CD1c-positive myeloid dendritic cell (primary cell): ENCODE measurements at regions not wholly inside any gene's neighbourhood (a gene's known extent, or its start where the extent isn't known, plus 50 kb on each side); places are given as distances from the start of the nearest gene placed in this dataset.
"Not testable (repeated sequence)": the region's sequence is repeated elsewhere in the genome, so short reads cannot be mapped to it uniquely, and the experiment has no call there.

Experiments
- DNase-seq: peaks from one replicate; pipeline ENCODE4 v3.0.0-alpha.2; 2016; ENCODE audit errors: extremely low spot score

DNA sequence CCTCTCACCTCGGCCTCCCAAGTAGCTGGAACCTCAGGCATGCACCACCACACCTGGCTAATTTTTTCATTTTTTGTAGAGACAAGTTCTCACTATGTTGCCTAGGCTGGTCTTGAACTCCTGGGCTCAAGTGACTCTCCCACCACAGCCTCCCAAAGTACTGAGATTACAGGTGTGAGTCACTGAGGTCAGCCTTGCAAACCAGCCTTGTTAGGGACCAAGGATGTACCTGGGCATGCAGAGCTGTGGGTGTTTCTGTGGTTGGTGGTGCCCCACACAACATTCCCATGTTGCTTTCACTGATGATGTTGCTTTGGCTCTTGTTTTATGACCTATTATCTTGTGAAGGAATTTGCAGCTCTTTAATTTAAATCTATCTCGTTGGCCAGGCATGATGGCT lies 54.8 kb downstream of the OTUD1 start:
- DNase-seq = no peak

DNA sequence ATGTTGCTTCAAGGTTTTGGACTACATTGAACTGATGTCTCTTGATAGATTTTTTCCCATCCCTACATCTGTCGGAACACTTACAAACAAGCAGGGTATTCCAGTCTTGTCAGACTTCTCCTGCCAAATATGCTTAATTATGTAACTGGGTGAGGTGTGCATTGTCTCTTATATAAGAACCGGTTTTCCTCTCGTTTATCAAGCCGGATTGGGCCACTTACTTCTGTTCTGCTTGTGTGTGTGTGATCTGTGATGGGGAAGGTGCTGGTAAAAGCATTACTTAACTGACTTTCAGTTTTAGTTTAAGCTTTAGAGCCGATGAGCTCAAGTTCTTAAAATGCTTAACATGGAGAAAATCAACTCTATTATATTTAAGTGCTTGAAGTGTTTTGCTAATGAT lies 57.9 kb downstream of the OTUD1 start:
- DNase-seq = no peak

DNA sequence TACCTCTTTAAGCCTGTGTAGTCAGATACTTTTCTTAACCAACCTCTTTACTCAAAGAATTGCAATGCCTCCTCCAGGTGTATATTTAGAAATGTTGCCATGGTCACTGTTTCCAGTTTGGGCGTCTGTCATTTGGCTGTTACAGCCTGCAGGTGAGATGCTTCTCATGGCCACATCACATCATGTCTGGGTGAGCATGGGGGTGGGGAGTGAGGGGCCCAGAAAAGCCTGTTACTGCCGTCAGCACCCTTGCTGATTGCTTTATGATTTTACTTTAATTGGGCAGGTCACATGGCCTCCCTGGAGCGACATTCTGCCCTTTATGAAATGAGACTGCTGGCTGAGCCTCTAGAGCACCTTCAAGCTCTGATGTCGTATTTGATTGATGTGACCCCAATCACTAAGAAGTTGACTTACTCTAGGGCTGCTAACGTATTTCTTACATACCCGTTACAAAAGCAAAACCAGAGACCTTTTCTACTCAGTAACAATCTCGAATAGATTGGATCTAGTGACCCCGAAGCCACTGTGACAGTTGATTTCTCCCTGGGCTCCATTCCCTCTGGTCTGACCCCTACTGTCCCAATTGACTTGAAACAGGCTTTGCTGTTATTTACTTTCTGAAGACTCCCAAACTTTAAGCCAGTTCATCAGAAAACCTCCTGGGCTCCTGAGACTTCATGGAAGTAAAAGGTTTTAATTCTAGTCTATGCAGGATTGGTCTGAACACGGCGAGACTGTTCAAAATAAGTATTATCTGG lies 60.7 kb downstream of the OTUD1 start:
- DNase-seq = no peak

DNA sequence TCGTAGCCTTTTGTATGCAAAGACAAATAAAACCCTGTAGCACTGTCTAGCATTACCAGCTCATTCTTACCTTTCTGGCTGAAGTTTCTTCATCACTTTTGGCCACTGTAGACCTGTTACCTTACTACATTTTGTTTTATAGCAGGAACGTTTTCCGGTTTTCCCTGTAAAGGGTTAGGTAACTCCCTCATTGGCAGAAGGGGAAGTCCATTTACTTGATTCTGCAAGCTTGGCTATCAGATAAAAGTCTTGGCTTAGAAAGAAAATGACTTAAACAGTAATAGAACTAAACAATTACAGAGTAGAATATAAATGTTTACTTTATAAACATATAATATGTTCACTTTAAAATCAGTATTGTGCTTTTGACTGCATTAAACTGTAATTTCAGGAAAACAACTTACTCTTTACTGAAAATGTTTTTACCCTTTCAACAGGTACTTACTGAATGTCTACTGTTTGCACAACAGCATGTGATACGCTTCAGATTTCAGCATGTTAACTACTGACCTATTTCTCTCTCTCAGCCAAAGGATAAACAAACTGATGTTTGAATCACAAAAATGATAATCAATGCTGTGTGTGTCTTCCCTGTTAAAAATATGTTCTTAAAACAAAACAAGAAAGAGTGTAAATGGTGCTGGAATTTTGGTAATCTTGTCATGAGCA lies 67.1 kb downstream of the OTUD1 start:
- no peak for DNase-seq

DNA sequence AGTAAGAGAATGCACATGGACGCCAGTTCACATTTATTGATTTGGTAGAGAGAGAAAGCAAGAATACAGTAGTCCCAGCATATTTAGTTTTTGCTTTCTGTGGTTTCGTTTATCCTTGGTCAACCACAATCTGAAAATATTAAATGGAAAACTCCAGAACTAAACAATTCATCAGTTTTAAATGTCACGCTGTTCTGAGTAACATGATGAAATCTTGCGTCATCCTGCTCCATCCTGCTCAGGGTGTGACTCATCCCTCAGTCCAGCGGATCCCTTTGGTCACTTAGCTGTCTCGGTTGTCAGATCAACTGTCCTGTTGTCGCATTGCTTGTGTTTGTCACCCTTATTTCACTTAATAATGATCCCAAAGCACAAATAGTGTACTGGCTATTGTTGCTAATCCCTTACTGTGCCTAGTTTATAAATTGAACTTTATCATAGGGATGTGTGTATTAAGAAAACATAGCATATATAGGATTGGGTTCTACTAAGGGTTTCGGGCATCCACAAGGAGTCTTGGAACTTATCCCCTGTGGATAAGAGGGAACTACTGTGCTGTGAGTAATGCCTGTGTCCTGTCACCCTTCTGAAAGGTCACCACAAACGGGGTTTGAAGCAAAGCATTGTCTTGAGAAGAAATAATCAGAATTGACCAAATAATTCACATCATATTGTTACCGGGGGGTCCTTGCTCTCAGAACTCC lies 73.6 kb downstream of the OTUD1 start:
- peak; percentile 78 for DNase-seq

DNA sequence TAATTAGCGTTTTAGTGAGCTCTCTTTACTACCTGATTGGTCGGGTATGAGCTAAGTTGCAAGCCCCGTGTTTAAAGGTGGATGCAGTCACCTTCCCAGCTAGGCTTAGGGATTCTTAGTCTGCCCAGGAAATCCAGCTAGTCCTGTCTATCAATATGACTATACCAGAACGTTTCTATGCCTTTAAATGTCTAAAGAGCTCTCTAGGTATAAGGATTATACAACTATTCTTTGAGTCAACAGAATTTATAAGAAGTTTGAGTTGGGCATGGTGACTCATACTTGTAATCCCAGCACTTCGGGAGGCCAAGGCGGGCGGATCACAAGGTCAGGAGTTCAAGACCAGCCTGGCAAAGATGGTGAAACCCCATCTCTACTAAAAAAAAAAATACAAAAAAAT lies 74.7 kb downstream of the OTUD1 start:
- not testable (repeated sequence) for DNase-seq

DNA sequence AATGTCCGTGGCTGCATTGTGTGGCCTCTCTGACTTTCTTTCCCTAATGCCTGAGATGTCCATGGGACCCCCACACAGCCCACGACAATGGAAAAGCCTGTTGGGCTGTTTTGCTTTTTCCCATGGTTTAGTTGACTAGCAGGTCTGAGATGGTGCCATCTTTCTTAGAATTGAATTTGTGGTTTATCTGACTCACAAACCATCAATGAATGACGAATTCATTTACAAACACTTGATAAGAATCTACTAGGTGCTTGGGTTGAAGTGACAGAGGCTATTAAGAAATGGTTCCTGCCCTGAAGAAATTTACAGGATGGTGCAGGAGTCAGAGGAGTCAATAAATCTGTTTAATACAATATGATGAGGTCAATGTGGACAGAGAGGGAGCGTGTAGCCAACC lies 75.4 kb downstream of the OTUD1 start:
- no peak for DNase-seq

DNA sequence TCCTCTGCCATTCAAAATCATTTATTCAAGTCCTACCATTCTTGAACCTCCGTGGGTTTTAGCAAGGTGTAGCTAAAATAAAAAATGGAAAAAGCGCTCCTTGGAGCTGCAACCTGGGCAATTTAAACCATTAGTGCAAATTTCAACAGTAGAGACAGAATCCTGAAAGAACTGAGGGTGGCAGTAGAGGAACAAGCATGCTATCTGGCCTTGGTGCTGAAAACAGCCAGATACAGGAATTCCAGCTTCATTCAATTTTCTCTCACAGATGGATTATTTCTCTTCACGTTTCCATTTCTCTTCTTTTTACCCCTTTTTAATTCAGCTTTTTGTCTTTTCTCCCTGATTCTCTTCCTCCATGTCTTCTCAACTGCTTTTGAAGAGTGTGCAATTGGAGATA lies 77.7 kb downstream of the OTUD1 start:
- DNase-seq = peak; percentile 22

DNA sequence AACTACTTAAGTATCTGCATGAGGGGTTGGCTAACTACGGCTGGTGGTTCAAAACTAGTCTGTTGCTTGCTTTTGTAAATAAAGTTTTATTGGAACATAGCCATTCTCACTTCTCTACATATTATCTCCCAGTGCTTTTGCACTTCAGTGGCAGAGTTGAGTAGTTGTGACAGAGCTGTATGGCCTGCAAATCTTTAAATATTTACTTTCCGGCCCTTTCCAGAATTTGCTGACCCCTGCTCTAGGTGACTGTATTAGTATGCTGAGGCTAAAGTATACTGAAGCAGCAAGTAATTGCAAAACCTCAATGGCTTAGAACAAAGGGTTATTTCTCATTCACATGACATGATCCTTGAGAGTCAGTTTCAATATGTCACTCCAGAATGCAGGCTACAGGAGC lies 78.3 kb downstream of the OTUD1 start:
- DNase-seq = no peak

DNA sequence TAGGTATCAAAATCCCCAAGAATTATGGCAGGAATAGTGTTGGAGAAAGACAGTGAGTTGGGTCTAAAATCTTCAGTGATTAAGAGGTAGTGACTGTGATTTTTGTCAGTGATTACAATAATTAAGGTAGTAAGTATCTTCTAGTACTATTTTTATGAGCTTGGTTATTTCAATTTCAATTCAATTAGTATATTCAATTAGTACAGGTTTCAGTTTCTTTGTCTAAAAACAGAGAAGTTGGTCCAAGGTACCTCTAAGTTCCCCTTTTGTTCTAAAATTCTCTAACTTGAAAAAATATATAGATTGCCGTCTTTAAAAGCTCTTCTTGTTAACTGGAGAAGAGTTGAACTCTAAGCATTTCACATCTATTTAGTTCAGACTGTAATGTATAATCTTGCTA lies 82.9 kb downstream of the OTUD1 start:
- no peak for DNase-seq

DNA sequence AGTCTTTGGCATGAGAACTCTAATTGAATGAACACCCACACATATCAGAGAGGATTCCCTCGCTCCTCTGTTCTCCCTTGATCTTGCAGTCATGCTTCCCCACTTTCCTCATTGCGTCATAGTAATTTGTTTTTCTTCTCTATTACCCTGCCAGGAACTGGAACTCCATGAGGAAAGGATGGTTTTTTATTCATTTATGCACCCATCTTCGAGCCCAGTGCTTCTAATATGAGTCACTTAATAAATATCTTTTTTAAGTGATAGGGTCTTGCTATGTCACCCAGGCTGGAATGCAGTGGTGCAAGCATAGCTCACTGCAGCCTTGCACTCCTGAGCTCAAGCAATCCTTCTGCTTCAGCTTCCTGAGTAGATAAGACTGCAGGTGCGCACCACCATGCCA lies 83.5 kb downstream of the OTUD1 start:
- DNase-seq = no peak

DNA sequence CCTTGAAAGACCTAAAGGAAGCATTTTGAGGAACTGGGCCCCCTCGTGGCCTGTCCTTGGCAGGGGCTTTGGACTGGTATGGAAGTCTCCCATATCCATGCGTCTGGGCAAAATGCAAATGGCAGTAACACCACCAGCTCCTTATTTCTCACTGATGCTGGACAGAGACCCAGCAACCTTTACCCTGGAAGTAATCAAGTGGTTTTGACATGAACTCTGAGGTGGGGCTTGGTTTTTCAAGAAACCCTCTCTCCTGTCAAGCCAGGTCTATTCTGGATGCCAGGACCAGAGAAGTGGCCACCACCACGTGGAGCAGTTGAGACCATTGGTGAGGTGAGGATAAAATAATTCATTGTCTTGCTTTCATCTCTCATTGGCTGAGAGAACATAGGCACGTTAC lies 84.4 kb downstream of the OTUD1 start:
- DNase-seq = no peak

DNA sequence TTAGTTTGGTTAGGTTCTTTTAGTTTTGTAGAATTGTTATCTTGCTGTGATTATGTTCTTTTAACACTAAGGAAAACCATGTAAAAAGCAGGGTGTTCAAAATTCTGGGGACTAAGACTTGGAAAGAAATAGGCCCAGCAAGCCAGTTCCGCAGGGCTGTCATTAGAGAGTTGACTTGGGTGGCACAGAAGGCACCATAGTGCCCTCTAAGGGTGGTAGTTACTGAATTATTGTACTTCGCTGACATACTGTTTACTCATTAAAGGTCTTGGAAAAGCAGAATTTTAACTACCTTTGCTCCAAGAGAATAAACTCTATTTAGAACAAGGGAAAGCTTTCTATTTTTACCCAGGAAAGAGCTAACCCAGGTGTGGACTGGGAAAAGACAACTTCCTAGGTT lies 86.5 kb downstream of the OTUD1 start:
- peak; percentile 20 for DNase-seq

DNA sequence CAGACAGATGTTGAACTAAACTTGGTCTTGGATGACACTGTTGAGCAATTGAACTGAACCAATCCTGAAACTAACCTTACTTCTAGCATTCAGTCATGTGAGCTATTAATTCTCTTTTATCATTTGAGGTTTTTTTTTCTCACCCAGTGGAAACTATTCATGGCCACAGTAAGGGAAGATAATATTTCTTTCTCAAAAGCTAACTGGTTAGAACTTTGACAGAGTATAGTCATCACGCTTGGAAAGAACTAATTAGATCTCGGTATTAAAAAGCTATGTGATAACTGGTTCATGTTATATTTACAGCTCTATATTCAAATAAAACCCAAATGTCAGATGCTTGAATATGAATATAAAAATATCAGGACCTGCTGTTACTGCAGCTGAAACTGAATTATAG lies 89.5 kb downstream of the OTUD1 start:
- no peak for DNase-seq

DNA sequence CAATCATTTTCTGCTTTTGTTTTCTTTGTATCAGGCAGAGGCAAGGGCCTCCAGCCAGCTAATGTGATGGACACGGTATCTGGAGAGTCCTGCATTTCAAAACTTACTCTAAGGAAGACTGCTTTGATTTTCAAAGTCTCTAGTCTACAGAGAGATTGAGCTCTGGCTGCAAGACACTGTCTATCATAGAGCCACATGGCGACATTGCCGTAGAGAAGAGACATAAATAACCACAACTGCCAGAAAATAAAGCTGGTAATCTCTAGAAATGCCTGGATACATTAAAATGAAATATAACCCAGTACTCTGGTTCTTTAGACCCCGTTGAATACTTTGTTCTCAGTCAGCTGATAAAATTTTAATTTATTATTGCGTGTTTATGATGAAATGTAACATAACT lies 90.8 kb downstream of the OTUD1 start:
- DNase-seq = no peak

DNA sequence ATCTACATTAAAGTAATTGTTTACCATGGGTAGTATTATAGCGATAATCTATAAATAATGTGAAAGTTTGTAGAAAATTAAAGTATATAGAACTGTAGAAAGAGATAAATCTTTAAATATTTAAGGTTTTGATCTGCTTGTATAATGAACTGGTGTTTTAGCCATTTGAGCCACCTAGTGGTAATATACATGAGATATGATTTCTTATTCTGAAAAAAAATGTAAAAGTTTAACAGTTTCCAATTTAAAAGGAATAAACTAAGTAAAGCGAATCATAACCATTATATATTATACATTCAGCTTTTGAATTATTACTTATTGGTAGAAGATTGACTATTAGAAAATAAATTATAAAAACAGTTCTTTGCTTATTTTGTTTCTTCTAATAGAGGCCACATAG lies 91.2 kb downstream of the OTUD1 start:
- no peak for DNase-seq

DNA sequence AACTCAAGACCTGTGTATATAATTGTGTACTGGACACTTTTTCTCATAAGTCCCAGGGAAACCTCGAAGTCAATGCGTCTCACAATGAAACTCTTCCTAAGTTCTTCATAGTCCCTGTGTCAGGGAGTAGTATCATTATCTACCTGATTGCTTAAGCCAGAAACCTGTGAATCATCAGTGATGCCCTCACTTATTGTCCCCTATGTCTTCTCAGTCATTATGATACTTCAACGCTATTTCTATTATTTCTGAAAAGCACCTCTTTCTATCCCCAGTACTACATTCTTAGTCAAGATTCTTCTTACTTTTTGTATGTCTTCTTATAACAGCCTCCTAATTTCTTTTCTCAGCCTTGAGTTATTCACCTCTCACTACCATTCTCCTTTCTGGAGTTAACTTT lies 94.3 kb downstream of the OTUD1 start:
- DNase-seq = no peak

DNA sequence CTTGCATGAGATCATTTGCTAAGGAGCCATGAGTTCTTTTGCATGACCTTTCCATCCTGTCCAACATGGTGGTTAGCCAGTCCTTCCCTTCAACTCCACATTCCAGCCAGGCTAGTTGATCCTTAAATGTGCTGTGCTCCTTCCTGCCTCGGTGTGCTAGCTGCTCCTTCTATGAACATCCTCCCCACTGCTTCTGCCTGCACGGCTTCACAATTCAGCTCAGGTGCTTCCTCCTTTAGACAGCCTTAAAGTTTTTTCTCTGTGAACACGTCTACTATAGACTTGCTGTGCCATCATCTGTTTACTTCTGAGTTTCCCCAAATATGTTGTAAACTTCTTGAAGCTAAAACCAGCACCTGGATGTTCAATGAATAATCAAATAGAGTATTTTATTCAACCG lies 95.5 kb downstream of the OTUD1 start:
- DNase-seq = no peak

DNA sequence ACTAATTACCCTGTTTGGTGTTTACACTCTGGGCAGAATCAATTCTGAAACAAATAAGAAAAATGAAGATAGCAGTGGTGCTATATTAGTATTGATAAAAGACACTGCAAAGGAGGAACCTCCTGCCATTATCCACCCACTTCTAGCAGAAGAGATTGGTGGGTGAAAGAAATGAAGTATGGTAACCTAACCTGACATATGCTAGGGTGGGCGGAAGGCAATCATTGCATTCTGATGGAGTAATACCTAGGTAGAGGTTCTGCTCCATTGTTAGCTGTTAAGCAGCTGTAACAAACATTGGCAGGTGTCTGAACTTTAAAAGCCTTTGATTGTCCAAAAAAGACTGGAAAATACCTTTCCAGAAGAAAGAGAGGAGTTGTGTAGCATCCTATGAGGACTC lies 95.9 kb downstream of the OTUD1 start:
- no peak for DNase-seq

DNA sequence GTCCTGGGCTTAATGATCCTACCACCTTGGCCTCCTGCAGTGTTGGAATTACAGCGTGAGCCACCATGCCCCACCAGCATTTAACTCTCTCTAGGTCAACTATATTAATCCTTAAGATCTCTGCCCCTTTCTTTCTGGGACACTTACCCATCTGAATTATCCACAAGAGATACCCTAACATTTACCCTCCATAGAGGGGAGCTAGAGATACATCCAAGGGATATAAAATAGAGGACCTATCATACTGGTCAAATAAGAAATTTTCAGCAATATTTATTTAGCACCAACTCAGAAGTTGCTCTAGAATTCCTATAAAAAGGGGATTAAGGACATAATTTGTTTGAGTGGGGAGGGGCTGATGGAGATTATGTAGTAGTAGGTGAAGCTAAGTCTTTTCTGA lies 96.5 kb downstream of the OTUD1 start:
- no peak for DNase-seq

DNA sequence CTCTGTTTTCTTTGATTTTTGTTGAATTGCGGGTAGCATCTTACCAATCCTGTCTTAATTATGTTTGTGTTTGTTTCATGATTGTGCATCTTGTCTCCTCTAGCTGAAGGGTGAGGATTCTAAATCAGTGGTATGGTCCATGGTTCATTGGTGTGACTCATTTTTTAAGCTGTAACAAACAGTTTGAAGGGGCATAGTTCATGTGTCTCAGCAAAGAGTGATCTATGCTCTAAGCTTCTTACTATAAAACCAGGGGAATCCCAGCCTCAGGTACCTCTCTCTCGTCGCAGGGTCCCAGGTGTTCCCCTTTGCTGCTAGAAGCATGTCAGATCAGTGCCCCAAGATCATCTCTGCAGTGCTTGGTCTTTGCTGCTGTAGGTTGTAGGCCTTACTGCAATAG lies 100.1 kb downstream of the OTUD1 start:
- DNase-seq = no peak

DNA sequence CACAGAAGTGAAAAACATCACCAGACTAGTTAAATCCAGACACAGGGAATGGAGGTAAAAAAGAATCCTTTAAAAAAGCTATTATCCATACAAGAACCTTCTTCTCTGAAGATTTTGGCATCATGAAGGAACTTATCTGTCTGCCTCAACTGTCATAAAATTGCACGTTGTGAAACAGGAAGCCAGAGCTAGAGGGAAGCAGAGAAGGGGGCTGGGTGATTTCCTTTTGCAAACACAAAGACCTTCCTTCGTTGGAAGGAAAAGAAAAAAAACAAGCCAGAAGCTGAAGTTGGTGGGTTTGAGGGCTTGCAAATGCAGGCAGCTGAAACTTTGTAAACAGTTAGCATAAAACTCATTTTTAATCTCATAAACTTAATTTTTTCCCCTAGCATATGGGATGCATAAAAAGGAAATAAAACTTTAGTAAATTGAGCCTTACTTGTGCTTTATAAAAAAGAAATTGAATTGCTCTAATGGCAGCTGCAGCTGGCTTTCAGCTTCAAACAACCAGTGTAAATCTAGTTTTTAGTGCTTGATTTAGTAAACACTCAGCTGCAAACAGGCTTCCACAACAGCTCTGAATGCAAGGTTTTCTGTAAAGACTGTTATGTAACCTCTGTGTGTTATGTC lies 101.6 kb downstream of the OTUD1 start:
- peak; percentile 22 for DNase-seq
